ENCODE measurements at regions not wholly inside any gene's neighbourhood (a gene's known extent, or its start where the extent isn't known, plus 50 kb on each side); places are given as distances from the start of the nearest gene placed in this dataset.

- H3K36me3 Mint-ChIP-seq (ENCODE audit: low read depth) = no peaks in the 10 kb centered on the region
- no peaks in the 10 kb centered on the region for H3K27me3 Mint-ChIP-seq (ENCODE audit: low read depth)
- no peak overlapping the region for H3K4me3 Mint-ChIP-seq (ENCODE audit: low read depth)
- intact Hi-C loops (cut with micrococcal nuclease) = no loop called here
- H3K4me1 Mint-ChIP-seq (ENCODE audit: low read depth) = no peaks in the 10 kb centered on the region
- DNase-seq (ENCODE audit: low spot score) = no peak
- H3K27ac Mint-ChIP-seq = no peak overlapping the region
- H3K9me3 Mint-ChIP-seq = no peaks in the 10 kb centered on the region
These were observed 141.8 kb upstream of the CSF3R start for GRCh38 chr1:36624466-36624865.

GRCh38 chr1:36622741-36623648 lies 140.3 kb upstream of the CSF3R start:
- Mint-ChIP-seq H3K36me3 (ENCODE audit: low read depth) (no peaks in the 10 kb centered on the region), H3K4me1 (ENCODE audit: low read depth) (no peaks in the 10 kb centered on the region), H3K9me3 (no peaks in the 10 kb centered on the region), H3K4me3 (ENCODE audit: low read depth) (no peak overlapping the region), H3K27me3 (ENCODE audit: low read depth) (no peaks in the 10 kb centered on the region), H3K27ac (no peak overlapping the region)
- intact Hi-C loops (cut with micrococcal nuclease) = no loop called here
- DNase-seq (ENCODE audit: low spot score) = no peak

GRCh38 chr1:36621531-36621930 lies 138.8 kb upstream of the CSF3R start:
- Mint-ChIP-seq H3K27me3 (ENCODE audit: low read depth) (no peaks in the 10 kb centered on the region), H3K4me1 (ENCODE audit: low read depth) (no peaks in the 10 kb centered on the region), H3K36me3 (ENCODE audit: low read depth) (no peaks in the 10 kb centered on the region), H3K4me3 (ENCODE audit: low read depth) (no peak overlapping the region), H3K9me3 (no peaks in the 10 kb centered on the region), H3K27ac (no peak overlapping the region)
- no peak for DNase-seq (ENCODE audit: low spot score)
- intact Hi-C loops (cut with micrococcal nuclease) = no loop called here

GRCh38 chr1:36620142-36620541 lies 137.4 kb upstream of the CSF3R start:
- no peaks in the 10 kb centered on the region for H3K9me3 Mint-ChIP-seq
- no peak for DNase-seq (ENCODE audit: low spot score)
- H3K4me1 Mint-ChIP-seq (ENCODE audit: low read depth) = no peaks in the 10 kb centered on the region

GRCh38 chr1:36614991-36615390 lies 132.3 kb upstream of the CSF3R start:
- no peaks in the 10 kb centered on the region for H3K27me3 Mint-ChIP-seq (ENCODE audit: low read depth)
- intact Hi-C loops (cut with micrococcal nuclease) = no loop called here
- no peak overlapping the region for H3K27ac Mint-ChIP-seq
- no peaks in the 10 kb centered on the region for H3K9me3 Mint-ChIP-seq
- DNase-seq (ENCODE audit: low spot score) = no peak
- no peak overlapping the region for H3K4me3 Mint-ChIP-seq (ENCODE audit: low read depth)
- H3K36me3 Mint-ChIP-seq (ENCODE audit: low read depth) = no peaks in the 10 kb centered on the region
- no peaks in the 10 kb centered on the region for H3K4me1 Mint-ChIP-seq (ENCODE audit: low read depth)

More at GRCh38 chr1:36620142-36620541, 137.4 kb upstream of the CSF3R start:
- no peaks in the 10 kb centered on the region for H3K27me3 Mint-ChIP-seq (ENCODE audit: low read depth)
- intact Hi-C loops (cut with micrococcal nuclease) = no loop called here
- no peak overlapping the region for H3K4me3 Mint-ChIP-seq (ENCODE audit: low read depth)
- no peak overlapping the region for H3K27ac Mint-ChIP-seq
- H3K36me3 Mint-ChIP-seq (ENCODE audit: low read depth) = no peaks in the 10 kb centered on the region

- no peaks in the 10 kb centered on the region for H3K4me1 Mint-ChIP-seq (ENCODE audit: low read depth)
- no peak overlapping the region for H3K27ac Mint-ChIP-seq
- intact Hi-C loops (cut with micrococcal nuclease) = no loop called here
These were observed 131.9 kb upstream of the CSF3R start for GRCh38 chr1:36614571-36614970.

GRCh38 chr1:36613721-36614120 lies 131.0 kb upstream of the CSF3R start:
- Mint-ChIP-seq H3K4me3 (ENCODE audit: low read depth) (no peak overlapping the region), H3K9me3 (no peaks in the 10 kb centered on the region), H3K4me1 (ENCODE audit: low read depth) (no peaks in the 10 kb centered on the region), H3K36me3 (ENCODE audit: low read depth) (no peaks in the 10 kb centered on the region), H3K27me3 (ENCODE audit: low read depth) (no peaks in the 10 kb centered on the region), H3K27ac (no peak overlapping the region)
- intact Hi-C loops (cut with micrococcal nuclease) = no loop called here
- no peak for DNase-seq (ENCODE audit: low spot score)

More at GRCh38 chr1:36614571-36614970, 131.9 kb upstream of the CSF3R start:
- H3K4me3 Mint-ChIP-seq (ENCODE audit: low read depth) = no peak overlapping the region
- H3K36me3 Mint-ChIP-seq (ENCODE audit: low read depth) = no peaks in the 10 kb centered on the region
- DNase-seq (ENCODE audit: low spot score) = no peak
- no peaks in the 10 kb centered on the region for H3K9me3 Mint-ChIP-seq
- H3K27me3 Mint-ChIP-seq (ENCODE audit: low read depth) = no peaks in the 10 kb centered on the region

- Mint-ChIP-seq H3K36me3 (ENCODE audit: low read depth) (no peaks in the 10 kb centered on the region), H3K27ac (no peak overlapping the region), H3K27me3 (ENCODE audit: low read depth) (no peaks in the 10 kb centered on the region), H3K4me1 (ENCODE audit: low read depth) (no peaks in the 10 kb centered on the region), H3K9me3 (no peaks in the 10 kb centered on the region), H3K4me3 (ENCODE audit: low read depth) (no peak overlapping the region)
- intact Hi-C loops (cut with micrococcal nuclease) = no loop called here
- no peak for DNase-seq (ENCODE audit: low spot score)
These were observed 130.2 kb upstream of the CSF3R start for GRCh38 chr1:36612881-36613280.

- DNase-seq (ENCODE audit: low spot score) = no peak
- intact Hi-C loops (cut with micrococcal nuclease) = no loop called here
- Mint-ChIP-seq H3K27ac (no peak overlapping the region), H3K9me3 (no peaks in the 10 kb centered on the region), H3K4me1 (ENCODE audit: low read depth) (no peaks in the 10 kb centered on the region), H3K36me3 (ENCODE audit: low read depth) (no peaks in the 10 kb centered on the region), H3K4me3 (ENCODE audit: low read depth) (no peak overlapping the region), H3K27me3 (ENCODE audit: low read depth) (no peaks in the 10 kb centered on the region)
These were observed 129.4 kb upstream of the CSF3R start for GRCh38 chr1:36612121-36612520.

GRCh38 chr1:36609241-36610027 lies 126.7 kb upstream of the CSF3R start:
- no peaks in the 10 kb centered on the region for H3K27me3 Mint-ChIP-seq (ENCODE audit: low read depth)
- H3K27ac Mint-ChIP-seq = no peak overlapping the region
- DNase-seq (ENCODE audit: low spot score) = peak; percentile 20
- H3K4me1 Mint-ChIP-seq (ENCODE audit: low read depth) = no peaks in the 10 kb centered on the region
- no peaks in the 10 kb centered on the region for H3K36me3 Mint-ChIP-seq (ENCODE audit: low read depth)
- H3K9me3 Mint-ChIP-seq = no peaks in the 10 kb centered on the region
- intact Hi-C loops (cut with micrococcal nuclease) = no loop called here
- H3K4me3 Mint-ChIP-seq (ENCODE audit: low read depth) = no peak overlapping the region

GRCh38 chr1:36608272-36608671 lies 125.6 kb upstream of the CSF3R start:
- H3K9me3 Mint-ChIP-seq = no peaks in the 10 kb centered on the region
- no peaks in the 10 kb centered on the region for H3K36me3 Mint-ChIP-seq (ENCODE audit: low read depth)
- H3K4me1 Mint-ChIP-seq (ENCODE audit: low read depth) = no peaks in the 10 kb centered on the region
- H3K27me3 Mint-ChIP-seq (ENCODE audit: low read depth) = no peaks in the 10 kb centered on the region
- no peak for DNase-seq (ENCODE audit: low spot score)
- H3K4me3 Mint-ChIP-seq (ENCODE audit: low read depth) = no peak overlapping the region
- intact Hi-C loops (cut with micrococcal nuclease) = no loop called here
- H3K27ac Mint-ChIP-seq = no peak overlapping the region

GRCh38 chr1:36607263-36607651 lies 124.5 kb upstream of the CSF3R start:
- Mint-ChIP-seq H3K27ac (no peak overlapping the region), H3K4me3 (ENCODE audit: low read depth) (no peak overlapping the region)

GRCh38 chr1:36606641-36607262 lies 124.0 kb upstream of the CSF3R start:
- no peak overlapping the region for H3K27ac Mint-ChIP-seq
- intact Hi-C loops (cut with micrococcal nuclease) = no loop called here
- DNase-seq (ENCODE audit: low spot score) = no peak

More at GRCh38 chr1:36607263-36607651, 124.5 kb upstream of the CSF3R start:
- Mint-ChIP-seq H3K9me3 (no peaks in the 10 kb centered on the region), H3K36me3 (ENCODE audit: low read depth) (no peaks in the 10 kb centered on the region), H3K4me1 (ENCODE audit: low read depth) (no peaks in the 10 kb centered on the region), H3K27me3 (ENCODE audit: low read depth) (peaks cover 2% of the 10 kb centered on the region)
- intact Hi-C loops (cut with micrococcal nuclease) = no loop called here
- no peak for DNase-seq (ENCODE audit: low spot score)

More at GRCh38 chr1:36606641-36607262, 124.0 kb upstream of the CSF3R start:
- H3K4me1 Mint-ChIP-seq (ENCODE audit: low read depth) = no peaks in the 10 kb centered on the region
- peaks cover 2% of the 10 kb centered on the region for H3K27me3 Mint-ChIP-seq (ENCODE audit: low read depth)
- H3K36me3 Mint-ChIP-seq (ENCODE audit: low read depth) = no peaks in the 10 kb centered on the region
- H3K9me3 Mint-ChIP-seq = no peaks in the 10 kb centered on the region
- no peak overlapping the region for H3K4me3 Mint-ChIP-seq (ENCODE audit: low read depth)

All from activated T-helper 2 cell treated with anti-CD3 and anti-CD28 coated beads, Interferon-gamma antibody, Interleukin-2, Interleukin-4, amounts not matched to agents 10 μg/mL and 5 μg/mL and 100 μg/mL, durations not matched to agents 14 hours and 24 hours and 36 hours (primary cell).